GM19023 (cell line): ENCODE measurements at regions not wholly inside any gene's neighbourhood (a gene's known extent, or its start where the extent isn't known, plus 50 kb on each side); places are given as distances from the start of the nearest gene placed in this dataset.
"Not testable (repeated sequence)": the region's sequence is repeated elsewhere in the genome, so short reads cannot be mapped to it uniquely, and the experiment has no call there.

Source experiments
- ATAC-seq: cut with Tn5 transposase; IDR thresholded peaks from one replicate; pipeline ENCODE4 v1.9.1; 2021; ENCODE audit warnings: mild to moderate bottlenecking, moderate library complexity; ENCODE audit not compliant: unreplicated experiment

DNA sequence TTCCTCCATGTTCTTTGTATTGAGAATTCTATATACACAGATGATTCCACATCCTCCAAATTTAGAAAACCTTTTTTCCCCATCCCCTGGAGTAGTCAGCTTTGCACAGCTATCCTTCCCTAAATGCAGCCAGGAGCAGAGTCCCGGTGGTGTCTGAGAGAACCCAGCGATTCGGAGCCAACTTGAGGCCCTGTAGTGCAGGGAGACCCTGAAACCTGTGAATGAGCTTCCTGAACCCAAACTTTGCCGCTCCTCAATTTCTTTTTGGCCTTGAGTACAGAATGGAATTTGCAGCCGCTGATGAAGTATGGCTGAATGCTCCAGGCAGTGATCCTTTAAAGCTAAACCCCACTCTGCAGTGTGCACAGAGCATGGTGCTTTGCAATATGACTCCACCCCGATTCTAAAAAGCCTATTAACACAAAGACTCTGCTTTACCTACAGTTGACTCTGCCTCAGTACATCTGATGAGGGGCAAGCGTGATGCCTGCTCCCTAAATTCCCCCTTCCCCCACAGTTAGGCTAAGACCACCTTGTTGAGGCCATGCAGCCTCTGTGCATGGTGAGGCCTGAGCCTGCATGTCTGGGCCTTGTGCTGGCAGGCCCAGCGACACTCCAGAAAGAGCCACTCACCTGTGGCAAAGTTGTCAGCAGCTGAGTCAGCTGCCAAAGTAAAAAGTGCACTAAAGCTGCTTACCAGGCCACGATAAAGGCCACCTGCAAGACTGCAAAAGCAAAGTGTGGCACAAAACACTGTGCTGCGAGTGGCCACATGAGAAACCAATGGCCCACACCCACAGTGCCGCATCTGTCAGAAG lies 82.1 kb downstream of the PLEKHG1 start:
- ATAC-seq, result no peak

DNA sequence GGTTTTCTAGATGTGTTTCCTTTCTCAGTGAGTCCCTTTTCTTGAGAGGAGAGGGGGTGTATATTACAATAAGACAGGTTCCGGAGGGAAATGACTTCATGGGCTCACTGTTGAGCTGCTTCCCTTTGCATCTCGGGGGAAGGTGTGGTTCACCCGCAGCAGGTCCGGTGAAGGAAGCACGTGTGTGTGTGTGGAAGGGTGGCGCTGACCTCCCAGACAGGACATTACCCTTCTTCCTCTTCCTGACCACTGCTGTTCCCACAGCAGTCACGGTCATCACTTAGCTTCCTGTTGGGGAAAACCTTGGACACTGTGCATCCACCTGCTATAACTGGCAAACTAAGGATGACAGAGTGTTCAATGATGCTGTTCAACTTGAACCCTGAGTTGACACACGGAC lies 83.6 kb downstream of the PLEKHG1 start:
- no peak for ATAC-seq

DNA sequence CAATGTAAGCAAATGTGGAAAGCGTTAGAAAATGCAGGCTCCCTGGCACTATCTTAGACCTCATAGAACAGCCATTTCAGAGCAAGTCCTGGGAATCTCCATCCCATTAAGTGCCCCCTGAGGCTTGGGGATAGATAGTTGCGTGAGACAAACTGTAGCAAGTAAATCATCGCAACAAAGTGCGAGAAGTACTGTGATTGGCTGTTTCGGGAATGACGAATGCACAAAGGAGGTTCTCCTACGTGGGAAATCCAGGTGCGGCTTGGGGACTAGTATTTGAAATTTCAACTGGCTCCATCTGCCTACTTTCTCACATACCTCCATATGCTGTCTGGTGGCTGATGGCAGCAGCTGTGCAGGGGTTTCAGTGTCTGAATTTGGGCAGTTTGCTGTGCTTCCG lies 84.5 kb downstream of the PLEKHG1 start:
- no peak for ATAC-seq

DNA sequence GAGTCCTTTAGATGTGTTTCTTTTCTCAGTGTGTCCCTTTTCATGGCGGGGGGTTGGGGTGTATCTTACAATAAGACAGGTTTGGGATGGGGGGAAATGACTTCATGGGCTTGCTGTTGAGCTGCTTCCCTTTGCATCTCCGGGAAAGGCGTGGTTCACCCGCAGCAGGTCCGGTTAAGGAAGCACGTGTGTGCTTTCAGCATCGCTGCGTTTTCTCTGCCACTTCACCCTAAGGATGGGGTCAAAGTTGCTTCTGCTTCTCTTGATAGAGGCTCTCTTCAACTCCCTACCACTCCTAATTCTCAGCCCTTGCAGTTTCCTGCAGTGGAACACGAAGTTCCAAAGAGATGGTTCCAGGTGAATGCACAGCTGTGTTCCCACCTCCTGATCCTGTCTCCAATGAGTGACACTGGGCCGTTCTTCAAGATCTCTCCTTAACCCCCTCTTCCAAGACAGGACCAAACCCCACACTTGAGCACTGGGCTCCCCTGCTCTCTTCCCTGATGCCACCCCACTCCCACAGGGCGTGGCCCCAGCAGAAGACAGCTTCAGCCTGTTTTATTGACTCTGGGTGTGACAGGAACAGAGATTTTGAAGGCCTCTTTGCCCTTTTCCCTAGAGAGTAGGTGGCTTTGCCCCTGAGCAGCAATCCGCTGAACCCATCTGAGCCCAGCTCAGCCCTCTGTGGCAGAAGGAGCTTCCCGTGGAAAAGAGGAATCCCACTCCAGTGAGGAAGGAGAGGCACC lies 85.2 kb downstream of the PLEKHG1 start:
- no peak for ATAC-seq

DNA sequence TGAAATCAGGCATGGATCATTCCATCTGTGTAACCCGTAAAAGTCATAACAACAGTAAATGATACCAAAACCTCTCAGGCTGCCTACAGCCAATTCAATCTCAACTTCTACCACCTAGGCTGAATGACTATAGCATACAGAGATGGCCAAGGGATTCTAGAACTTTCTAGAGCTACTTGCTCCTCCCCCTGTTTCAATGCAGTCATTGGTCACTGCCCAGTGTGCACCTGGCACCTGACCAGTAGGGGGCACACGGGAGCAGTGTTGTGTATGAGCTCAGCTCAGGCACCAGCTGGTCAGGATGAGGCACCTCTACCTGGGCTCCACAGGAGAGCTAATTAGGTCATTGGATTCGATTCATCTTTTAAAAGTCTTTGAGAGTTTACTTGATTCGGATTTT lies 86.2 kb downstream of the PLEKHG1 start:
- ATAC-seq, result peak; percentile 68

DNA sequence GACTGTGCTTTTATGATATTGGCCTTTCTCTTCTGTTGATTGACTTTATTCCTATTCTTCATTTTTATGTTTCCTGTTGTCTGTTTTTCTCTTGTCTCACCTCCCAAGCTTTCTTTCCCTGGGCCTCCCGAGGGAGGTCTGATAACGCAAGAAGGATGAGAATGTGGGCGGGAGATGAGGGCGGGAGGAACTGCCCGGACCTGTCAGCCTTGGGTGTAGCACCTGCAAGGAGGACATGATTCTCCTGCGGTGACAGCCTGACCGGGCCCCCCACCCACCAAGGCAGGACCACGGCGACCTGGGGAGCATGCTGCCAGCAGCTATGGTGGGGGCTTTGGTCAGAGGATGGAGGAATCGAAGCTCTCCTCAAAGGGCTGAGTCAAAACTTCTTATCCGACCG lies 86.9 kb downstream of the PLEKHG1 start:
- no peak for ATAC-seq

DNA sequence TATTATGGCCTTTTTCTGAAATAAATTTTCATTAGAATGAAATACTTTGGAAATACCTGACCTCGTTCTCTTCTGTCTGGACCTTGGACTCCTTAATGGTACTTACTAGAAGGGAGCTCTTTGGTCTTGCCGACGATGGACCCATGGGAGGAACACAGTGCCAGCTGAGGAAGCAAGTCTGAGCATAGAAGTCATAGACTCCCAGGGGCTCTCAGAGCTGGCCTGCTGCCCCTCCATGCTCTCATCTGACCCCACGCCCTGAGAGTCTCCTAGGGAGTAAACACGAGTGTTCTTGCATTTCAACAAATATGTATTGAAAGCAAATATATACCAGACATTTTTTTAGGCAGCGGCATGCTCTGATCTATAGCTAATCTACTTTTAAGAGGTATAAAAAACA lies 87.8 kb downstream of the PLEKHG1 start:
- ATAC-seq, result no peak

DNA sequence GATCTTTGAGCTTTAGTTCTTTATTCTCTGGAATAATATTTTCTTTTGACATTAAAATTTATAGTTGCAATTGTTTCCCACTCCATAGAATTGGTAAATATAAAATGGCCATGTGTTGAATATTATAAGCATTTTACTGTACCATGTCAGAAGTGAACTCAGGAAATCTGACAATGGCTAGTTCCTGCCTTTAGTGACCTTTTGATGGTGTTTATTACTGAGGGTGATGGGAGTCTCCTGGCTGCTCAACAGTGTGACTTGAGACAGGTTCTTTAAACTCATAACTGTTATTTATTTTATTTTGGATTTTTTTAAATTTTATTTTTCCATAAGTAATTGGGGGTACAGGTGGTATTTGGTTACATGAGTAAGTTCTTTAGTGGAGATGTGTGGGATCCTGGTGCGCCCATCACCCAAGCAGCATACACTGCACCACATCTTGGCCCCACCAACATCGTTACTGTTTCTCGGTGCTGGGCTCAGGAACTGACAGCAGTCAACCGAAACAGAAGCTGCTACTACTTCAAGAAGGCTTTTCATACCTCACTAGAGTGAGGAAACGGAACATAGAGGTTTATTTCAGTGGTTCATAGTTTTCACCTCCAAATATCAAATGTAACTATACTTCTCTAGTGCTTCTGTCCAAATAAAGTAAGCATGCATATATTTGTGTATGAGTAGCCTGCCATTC lies 90.4 kb downstream of the PLEKHG1 start:
- ATAC-seq, result no peak

DNA sequence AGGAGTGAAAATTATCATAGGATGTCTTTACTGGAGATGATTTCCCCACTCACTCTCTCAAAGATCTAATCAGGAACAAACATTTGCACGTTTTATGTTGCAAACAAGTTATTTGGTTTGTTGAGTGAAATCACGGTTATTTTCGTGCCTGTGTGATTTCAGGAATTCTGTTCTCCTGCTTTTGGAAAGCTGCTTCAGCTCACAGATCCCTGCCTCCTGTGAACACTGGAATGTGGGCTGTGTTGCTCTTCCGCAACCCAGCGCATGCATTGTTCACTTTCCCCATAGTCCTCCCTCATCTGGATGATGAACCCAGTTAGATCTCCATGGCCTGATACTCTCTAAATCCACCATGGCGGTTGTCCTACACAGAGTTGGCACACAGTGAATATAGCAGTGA lies 91.0 kb downstream of the PLEKHG1 start:
- ATAC-seq, result no peak

DNA sequence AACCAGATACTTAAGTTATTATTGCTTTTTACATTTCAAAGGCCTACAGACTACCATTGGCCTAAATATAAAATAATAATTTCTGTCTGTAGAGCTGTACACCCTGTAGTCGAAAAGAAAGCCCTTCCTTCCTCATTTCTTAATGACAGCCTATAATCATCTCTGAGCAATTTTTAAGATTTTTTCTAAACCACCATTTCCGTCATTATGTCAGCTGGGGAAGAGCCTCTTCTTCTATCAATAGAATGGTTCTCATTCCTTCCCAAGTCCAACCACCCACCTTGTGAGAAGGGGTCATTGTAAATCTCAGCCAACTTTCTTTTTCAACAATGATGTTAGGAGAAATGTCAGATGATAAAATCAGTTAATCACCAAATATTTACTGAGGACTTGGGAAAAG lies 91.8 kb downstream of the PLEKHG1 start:
- no peak for ATAC-seq

DNA sequence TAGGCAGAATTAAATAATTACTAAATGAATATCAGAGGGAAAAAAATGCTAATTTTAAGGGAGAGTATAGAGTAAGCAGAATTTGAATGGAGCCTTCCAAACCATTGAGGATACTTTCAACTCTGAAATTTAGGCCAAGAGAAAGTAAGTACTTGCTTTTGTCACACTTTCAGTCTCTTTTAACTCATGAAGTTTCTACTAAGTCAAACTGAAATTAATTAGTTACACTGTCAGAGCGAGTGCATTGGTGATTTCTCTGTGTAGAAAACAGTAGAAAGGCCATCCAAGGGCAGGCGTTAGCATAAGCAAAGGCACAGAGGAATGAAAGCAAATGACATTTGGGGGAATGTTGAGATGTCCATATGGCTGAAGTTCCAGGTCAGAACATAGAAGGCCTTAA lies 92.9 kb downstream of the PLEKHG1 start:
- ATAC-seq, result peak; percentile 91

DNA sequence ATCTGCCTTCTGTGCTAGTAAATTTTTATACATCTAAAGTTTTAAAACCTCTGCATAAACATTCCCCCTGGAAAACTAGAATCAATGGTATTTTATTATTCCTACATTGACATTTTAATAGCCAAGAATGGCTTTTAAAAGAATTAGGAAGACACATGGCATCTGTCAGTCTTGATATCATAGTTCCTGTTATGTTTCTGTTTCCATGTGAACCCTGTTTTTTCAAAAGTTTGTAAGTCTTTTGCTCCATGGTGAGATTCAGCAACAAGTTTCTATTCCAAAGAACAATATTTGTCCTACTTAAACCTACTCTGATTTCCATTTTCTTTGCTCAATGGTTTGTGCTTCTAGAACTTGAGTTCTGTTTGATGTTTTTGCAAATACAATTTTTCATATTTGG lies 95.2 kb downstream of the PLEKHG1 start:
- no peak for ATAC-seq

DNA sequence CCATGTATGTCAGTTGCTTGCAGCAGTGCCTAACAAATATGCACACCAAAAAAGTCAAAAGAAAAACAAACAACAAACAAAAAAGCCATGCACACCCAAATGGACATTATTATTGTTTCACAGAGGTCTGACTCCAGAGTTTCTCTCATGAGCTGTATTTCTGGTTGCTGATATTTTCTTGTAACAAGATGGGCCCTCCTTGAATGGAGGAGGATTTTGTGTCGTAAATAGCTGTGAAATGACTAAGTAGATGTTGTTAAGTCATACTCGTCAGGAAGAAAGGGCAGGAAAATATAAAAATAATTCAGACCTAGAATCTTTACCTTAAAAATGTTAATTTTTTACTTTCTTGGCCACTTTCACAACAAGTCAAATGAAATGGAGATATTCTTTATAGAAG lies 96.0 kb downstream of the PLEKHG1 start:
- ATAC-seq, result no peak

DNA sequence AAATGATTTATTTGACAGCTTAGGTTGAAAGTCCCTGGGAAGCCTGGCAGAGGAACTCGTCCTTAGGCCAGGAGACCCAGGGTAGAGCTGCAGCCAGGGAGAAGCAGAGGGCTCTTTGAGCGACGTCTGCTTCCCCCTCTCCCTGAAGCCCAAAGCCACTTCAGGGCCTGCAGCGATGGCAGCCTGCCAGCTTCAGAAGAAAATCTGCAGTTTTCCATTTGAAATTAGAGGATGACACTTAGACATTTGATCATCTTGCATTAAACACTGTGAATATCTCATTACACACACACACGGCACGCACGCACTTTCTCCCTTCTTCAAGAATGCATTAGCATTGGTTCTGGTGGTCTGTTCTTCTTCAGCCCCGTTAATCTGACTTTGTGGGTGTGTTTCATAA lies 96.5 kb downstream of the PLEKHG1 start:
- no peak for ATAC-seq

DNA sequence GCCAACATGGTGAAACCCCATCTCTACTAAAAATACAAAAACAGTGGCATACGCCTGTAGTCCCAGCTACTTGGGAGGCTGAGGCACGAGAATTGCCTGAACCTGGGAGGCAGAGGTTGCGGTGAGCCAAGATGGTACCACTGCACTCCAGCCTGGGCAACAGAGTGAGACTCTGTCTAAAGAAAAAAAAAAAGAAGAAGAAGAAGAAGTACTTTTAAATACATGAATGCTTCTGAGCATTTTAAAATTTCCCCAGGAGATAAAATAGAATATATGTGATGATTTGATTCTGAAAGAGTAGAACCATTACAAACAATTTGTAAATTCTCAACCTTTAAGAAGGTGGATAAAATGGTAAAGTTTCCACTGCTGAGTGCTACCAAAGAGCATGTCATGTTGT lies 97.2 kb downstream of the PLEKHG1 start:
- ATAC-seq, result not testable (repeated sequence)

DNA sequence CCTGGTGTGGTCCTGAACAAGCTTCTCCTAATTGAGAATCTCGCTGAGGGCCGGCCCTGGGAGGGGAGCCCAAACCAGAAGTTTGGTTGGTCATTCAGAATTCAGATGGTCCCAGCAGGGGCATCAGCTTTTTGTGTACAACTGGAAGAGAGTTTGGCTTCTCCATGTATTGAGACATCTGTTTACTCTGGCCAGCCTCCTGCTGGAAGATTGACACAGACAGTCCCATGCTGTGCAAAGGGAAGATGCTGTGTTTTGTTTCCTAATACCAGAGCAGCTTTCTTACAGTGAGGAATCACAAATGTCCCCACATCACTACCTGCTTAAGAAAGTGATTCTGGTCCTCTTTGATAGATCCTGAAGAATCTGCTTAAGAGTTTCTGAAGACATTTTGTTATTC lies 97.8 kb downstream of the PLEKHG1 start:
- ATAC-seq, result no peak

DNA sequence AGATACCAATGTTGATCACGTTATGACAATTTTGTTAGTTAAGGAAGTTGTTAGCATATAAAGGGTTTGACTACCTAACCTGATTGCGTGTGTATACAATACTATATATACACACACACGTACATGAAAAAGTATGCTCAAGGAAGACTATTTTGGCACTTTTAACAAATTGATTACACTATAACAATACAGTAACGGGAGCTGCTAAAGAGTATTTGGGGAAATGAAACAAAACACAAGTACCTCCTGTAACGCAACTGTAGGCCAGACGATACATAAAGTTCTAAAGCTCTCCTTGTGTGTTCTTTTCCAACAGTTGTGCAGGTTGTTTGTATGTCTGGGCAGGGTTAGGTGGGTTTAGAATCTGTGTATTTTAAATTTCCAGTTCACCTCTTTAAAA lies 98.7 kb downstream of the PLEKHG1 start:
- no peak for ATAC-seq

DNA sequence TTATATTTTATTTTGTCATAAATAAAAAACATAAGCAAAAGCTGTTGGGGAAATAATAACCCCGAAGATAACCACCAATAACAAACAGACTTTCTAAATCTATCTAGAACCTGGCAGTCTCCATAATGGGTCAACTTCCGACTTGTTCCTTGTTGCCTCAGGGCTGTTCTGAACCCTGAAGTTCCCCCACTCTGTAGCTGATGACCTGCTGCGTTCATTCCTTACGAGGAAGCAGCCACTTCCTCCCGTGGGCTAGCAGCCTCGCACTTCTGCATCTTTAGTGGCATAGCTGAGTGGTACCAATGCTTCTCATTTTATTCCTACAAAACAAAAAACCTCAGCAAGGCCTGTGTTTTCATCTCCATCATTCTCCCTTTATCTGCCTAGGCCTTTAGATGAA lies 103.0 kb downstream of the PLEKHG1 start:
- ATAC-seq, result no peak

DNA sequence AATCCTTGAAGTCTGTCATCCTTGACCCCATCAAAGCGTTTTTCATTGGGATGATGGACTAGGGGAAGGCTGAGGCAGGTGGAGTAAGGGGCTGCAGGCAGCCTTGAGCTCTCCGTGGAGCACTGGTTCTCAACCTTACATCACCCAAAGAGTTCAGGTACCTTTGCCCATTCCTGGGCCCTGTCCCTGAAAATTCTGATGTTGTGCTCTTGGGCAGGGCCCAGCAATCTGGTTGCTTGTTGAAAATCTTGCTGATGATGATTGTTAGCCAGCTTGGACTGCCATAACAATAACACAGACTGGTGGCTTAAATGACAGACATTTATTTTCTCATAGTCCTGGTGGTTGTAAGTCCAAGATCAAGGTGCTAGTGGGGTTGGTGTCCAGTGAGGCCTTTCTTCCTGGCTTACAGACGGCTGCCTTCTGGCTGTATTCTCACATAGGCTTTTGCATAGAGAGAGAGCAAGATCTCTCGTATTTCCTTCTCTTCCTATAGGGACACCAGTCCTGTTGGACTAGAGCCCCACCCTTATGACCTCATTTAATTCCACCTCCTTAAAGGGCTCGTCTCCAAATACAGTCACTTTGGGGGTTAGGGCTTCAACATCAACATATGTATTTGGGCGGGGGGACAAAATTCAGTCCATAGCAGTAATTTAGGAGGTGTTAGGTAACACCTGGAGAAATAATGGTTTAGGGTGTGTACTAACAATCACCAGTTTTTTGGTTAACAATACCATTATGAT lies 104.9 kb downstream of the PLEKHG1 start:
- no peak for ATAC-seq

DNA sequence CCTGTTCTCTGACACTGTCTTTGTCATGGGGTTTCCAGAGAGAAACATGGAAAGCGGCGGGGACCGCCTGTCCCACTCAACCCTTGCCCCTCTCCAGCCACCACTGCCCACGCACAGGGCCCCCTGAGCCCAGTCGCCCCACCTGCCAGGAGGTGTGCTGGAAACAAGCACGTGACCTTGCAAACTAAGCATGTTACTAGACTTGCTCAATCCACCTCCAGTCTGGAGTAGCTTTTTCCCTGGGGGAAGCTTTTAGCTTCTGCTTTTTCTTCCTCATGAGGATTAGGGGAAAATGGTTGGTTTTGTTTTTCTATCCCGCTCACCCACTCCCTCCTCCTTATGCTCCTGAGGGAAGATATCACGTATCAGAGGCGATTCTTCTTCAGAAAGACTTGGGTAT lies 105.7 kb downstream of the PLEKHG1 start:
- no peak for ATAC-seq

DNA sequence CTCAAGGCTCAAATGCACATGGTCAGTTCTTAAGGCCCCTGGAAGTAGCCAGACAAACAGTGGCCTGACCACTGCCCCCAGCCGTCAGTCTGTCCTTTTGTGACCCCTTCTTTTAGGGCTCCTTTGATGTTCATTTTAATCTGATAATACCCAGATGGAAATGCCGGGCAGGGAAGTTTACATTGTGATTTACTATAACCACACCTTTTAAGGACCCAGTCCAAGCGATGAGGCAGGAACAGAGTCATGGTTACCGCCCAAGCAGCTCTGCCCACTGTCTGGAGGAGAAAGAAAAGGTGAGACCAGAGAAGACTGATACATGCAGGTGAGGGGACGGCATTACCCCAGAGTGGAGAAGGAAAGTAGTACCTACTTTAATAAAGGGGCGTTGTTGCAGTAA lies 110.6 kb downstream of the PLEKHG1 start:
- no peak for ATAC-seq
